ENCODE measurements at regions not wholly inside any gene's neighbourhood (a gene's known extent, or its start where the extent isn't known, plus 50 kb on each side); places are given as distances from the start of the nearest gene placed in this dataset.

GRCh38 chr1:72524021-72524420 lies 241.7 kb upstream of the NEGR1 start:
- Mint-ChIP-seq H3K36me3 (ENCODE audit: low read depth) (no peaks in the 10 kb centered on the region), H3K27ac (no peak overlapping the region), H3K4me3 (no peak overlapping the region), H3K4me1 (ENCODE audit: low read depth) (no peaks in the 10 kb centered on the region), H3K27me3 (ENCODE audit: low read depth) (no peaks in the 10 kb centered on the region), H3K9me3 (no peaks in the 10 kb centered on the region)
- no peak for DNase-seq (ENCODE audit: low spot score)

DNA sequence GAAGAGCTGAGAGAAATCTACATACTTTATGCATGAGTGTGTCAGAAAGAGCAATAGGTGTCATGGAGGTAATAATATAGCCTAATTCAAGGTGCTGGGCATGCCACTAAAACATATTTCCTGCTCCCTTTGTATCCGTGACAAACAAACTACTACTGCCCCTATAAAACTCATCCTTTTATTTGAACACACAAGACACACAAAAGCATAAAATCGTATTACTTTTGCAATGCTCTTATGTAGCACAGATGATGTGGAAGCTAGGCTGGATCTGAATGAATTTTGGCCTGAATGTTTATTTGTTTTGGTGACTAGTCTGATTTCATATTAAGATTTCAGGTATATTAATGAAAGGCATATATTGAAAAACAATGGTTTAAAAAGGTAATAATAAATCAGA lies 239.3 kb upstream of the NEGR1 start:
- DNase-seq (ENCODE audit: low spot score) = no peak
- Mint-ChIP-seq H3K9me3 (no peaks in the 10 kb centered on the region), H3K4me1 (ENCODE audit: low read depth) (no peaks in the 10 kb centered on the region), H3K27me3 (ENCODE audit: low read depth) (no peaks in the 10 kb centered on the region), H3K36me3 (ENCODE audit: low read depth) (no peaks in the 10 kb centered on the region), H3K4me3 (no peak overlapping the region), H3K27ac (no peak overlapping the region)

DNA sequence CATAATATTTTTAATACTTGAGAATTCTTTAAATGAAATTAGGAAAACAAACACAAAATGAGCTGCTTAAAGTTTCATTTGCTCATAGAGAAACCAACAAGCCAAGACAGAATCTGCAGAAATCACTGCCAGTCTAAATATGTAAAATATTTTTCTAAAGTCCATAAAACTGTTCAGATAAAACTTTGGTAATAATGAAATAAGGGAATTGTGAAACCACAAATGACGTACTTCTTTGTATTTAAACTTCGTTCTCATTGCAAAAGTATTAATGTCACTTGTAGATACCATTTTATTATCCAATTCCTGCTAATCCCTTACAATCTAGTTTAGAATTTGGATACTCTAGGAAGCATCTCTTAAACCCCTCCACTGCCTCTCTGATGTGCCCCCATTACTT lies 234.5 kb upstream of the NEGR1 start:
- Mint-ChIP-seq H3K36me3 (ENCODE audit: low read depth) (no peaks in the 10 kb centered on the region), H3K4me1 (ENCODE audit: low read depth) (no peaks in the 10 kb centered on the region), H3K4me3 (no peak overlapping the region), H3K9me3 (no peaks in the 10 kb centered on the region), H3K27me3 (ENCODE audit: low read depth) (no peaks in the 10 kb centered on the region), H3K27ac (no peak overlapping the region)
- DNase-seq (ENCODE audit: low spot score) = no peak

- no peak for DNase-seq (ENCODE audit: low spot score)
- Mint-ChIP-seq H3K4me1 (ENCODE audit: low read depth) (no peaks in the 10 kb centered on the region), H3K36me3 (ENCODE audit: low read depth) (no peaks in the 10 kb centered on the region), H3K27me3 (ENCODE audit: low read depth) (no peaks in the 10 kb centered on the region), H3K9me3 (no peaks in the 10 kb centered on the region), H3K4me3 (no peak overlapping the region), H3K27ac (no peak overlapping the region)
Measured at GRCh38 chr1:72516264-72516663, 233.9 kb upstream of the NEGR1 start.

GRCh38 chr1:72498371-72498770 lies 216.0 kb upstream of the NEGR1 start:
- Mint-ChIP-seq H3K36me3 (ENCODE audit: low read depth) (no peaks in the 10 kb centered on the region), H3K4me3 (no peak overlapping the region), H3K4me1 (ENCODE audit: low read depth) (no peaks in the 10 kb centered on the region), H3K27me3 (ENCODE audit: low read depth) (no peaks in the 10 kb centered on the region), H3K9me3 (no peaks in the 10 kb centered on the region), H3K27ac (no peak overlapping the region)
- no peak for DNase-seq (ENCODE audit: low spot score)

DNA sequence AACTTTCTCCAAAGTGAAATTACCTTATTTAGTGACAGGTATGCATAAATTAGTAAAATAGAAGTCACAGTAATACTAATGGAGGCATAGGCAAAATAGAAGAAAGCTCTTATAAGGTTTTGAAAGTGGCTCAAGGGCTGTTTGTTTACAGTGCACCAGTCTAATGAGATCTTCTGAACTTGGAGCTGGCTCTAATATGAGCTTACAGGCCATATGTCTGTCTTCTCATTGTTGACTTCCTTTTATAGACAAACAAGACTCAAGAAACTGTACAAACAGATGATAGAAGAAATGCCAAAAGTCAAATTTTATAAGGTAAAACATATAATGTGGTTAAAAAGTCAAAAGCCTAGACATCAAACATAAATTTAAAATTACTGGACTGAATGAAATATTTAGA lies 207.5 kb upstream of the NEGR1 start:
- Mint-ChIP-seq H3K27me3 (ENCODE audit: low read depth) (no peaks in the 10 kb centered on the region), H3K4me1 (ENCODE audit: low read depth) (no peaks in the 10 kb centered on the region), H3K9me3 (no peaks in the 10 kb centered on the region), H3K27ac (no peak overlapping the region), H3K36me3 (ENCODE audit: low read depth) (no peaks in the 10 kb centered on the region), H3K4me3 (no peak overlapping the region)
- DNase-seq (ENCODE audit: low spot score) = no peak

GRCh38 chr1:72485801-72486200 lies 203.5 kb upstream of the NEGR1 start:
- Mint-ChIP-seq H3K4me3 (no peak overlapping the region), H3K27ac (no peak overlapping the region)
- DNase-seq (ENCODE audit: low spot score) = no peak

DNA sequence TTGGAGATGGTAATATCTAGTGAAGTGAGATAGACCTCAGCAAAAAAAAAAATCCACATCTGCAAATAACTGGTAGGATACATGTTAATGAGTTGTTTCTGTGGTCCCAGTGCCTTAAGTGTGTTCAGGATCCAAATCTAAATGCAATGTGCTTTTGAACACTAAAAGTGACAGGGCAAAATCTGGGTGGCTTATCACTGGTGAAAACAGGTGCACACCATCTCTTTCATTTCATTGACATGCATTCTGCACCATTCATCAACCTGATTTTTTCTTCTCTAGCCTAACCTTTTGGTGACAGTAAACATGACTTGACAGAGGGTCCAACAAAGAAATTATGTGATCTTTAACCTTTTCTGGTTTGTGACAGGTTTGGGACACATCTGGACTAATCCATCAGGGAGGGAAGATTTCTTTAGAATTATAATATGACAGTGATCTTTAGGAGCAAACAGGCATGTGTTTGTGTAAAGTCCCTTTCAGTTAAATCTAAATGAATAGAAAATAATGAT lies 201.6 kb upstream of the NEGR1 start:
- no peaks in the 10 kb centered on the region for H3K36me3 Mint-ChIP-seq (ENCODE audit: low read depth)
- H3K27me3 Mint-ChIP-seq (ENCODE audit: low read depth) = no peaks in the 10 kb centered on the region
- H3K4me1 Mint-ChIP-seq (ENCODE audit: low read depth) = no peaks in the 10 kb centered on the region
- no peak overlapping the region for H3K27ac Mint-ChIP-seq
- no peak for DNase-seq (ENCODE audit: low spot score)
- peaks cover 9% of the 10 kb centered on the region for H3K9me3 Mint-ChIP-seq
- no peak overlapping the region for H3K4me3 Mint-ChIP-seq

More at GRCh38 chr1:72485801-72486200, 203.5 kb upstream of the NEGR1 start:
- H3K9me3 Mint-ChIP-seq = peaks cover 2% of the 10 kb centered on the region
- no peaks in the 10 kb centered on the region for H3K36me3 Mint-ChIP-seq (ENCODE audit: low read depth)
- H3K4me1 Mint-ChIP-seq (ENCODE audit: low read depth) = no peaks in the 10 kb centered on the region
- no peaks in the 10 kb centered on the region for H3K27me3 Mint-ChIP-seq (ENCODE audit: low read depth)

DNA sequence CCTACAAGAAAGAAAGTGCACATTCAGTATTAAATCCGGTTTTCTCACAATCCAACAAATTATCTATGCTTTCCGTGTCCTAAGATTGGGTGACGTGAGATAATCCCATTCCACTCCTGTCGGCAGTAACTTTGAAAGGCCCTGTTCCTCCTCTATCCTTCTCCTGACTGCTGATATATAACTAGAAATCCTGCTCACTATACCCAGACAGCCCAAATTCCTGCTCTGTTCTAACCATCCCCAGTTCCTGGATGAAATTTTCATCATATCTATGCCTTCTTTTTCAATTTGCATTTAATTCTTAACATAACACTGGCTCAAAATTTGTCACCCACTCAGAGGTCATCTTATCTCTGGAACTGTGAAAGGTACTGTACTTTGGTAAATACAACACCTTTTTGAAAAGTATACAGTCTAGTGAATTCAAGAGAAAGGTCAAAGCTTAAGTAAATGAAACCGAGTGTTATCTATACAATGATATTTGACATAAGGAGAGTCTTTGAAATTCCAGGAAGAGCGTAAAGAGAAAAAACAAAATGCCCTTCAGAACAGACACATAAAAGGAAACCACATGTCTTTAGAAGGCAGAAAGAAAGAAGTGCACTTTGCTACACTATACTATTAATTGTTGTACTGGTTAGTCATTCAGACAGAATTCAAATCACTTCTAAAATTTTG lies 200.5 kb upstream of the NEGR1 start:
- no peaks in the 10 kb centered on the region for H3K36me3 Mint-ChIP-seq (ENCODE audit: low read depth)
- H3K4me3 Mint-ChIP-seq = no peak overlapping the region
- no peak for DNase-seq (ENCODE audit: low spot score)
- no peaks in the 10 kb centered on the region for H3K27me3 Mint-ChIP-seq (ENCODE audit: low read depth)
- peaks cover 11% of the 10 kb centered on the region for H3K9me3 Mint-ChIP-seq
- no peaks in the 10 kb centered on the region for H3K4me1 Mint-ChIP-seq (ENCODE audit: low read depth)
- no peak overlapping the region for H3K27ac Mint-ChIP-seq

GRCh38 chr1:72481420-72481970 lies 199.2 kb upstream of the NEGR1 start:
- Mint-ChIP-seq H3K36me3 (ENCODE audit: low read depth) (no peaks in the 10 kb centered on the region), H3K27ac (no peak overlapping the region), H3K4me1 (ENCODE audit: low read depth) (no peaks in the 10 kb centered on the region), H3K27me3 (ENCODE audit: low read depth) (no peaks in the 10 kb centered on the region), H3K4me3 (no peak overlapping the region), H3K9me3 (peaks cover 11% of the 10 kb centered on the region)
- no peak for DNase-seq (ENCODE audit: low spot score)

DNA sequence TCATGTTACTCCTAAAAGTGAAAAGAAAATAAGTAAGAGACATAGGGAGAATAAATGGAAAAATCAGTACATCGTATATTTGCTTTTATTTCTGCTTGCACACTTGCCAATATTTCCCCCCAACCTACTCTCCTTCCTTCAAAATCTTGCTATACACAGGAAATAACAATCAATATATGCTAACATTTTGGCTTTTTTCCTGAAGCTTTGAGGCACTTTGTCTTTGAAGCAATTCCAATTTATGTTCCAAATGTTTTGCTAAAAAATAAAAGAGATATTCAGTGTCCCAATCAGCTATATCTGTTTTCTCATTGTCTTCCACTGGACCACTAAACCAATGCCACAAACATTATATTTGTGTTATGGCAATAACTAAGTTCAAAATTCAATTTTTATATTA lies 184.0 kb upstream of the NEGR1 start:
- no peak for DNase-seq (ENCODE audit: low spot score)
- no peaks in the 10 kb centered on the region for H3K4me1 Mint-ChIP-seq (ENCODE audit: low read depth)
- H3K4me3 Mint-ChIP-seq = no peak overlapping the region
- peaks cover 3% of the 10 kb centered on the region for H3K9me3 Mint-ChIP-seq
- H3K27ac Mint-ChIP-seq = no peak overlapping the region
- H3K27me3 Mint-ChIP-seq (ENCODE audit: low read depth) = no peaks in the 10 kb centered on the region
- no peaks in the 10 kb centered on the region for H3K36me3 Mint-ChIP-seq (ENCODE audit: low read depth)

GRCh38 chr1:72462186-72462905 lies 180.0 kb upstream of the NEGR1 start:
- DNase-seq (ENCODE audit: low spot score) = no peak
- peaks cover 3% of the 10 kb centered on the region for H3K9me3 Mint-ChIP-seq
- no peaks in the 10 kb centered on the region for H3K27me3 Mint-ChIP-seq (ENCODE audit: low read depth)
- no peak overlapping the region for H3K27ac Mint-ChIP-seq
- H3K4me3 Mint-ChIP-seq = no peak overlapping the region
- no peaks in the 10 kb centered on the region for H3K36me3 Mint-ChIP-seq (ENCODE audit: low read depth)
- no peaks in the 10 kb centered on the region for H3K4me1 Mint-ChIP-seq (ENCODE audit: low read depth)

DNA sequence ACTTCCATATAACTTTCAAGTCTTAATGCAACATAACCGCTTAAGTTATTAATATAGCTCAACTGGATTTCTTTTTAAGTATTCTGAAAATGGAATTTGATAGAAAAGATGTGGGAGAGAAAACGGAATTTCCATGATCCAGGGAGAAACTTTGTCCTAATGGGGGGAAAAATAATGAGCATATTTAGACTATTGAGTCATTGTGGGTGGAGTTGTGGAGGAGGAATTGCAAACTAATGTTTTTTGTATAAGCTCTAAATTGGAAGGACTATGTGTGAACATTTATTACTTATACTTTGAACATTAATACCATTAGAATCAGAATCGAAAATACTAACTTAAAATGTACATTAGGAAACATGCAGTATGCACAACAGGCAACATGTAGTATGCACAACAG lies 159.9 kb upstream of the NEGR1 start:
- Mint-ChIP-seq H3K36me3 (ENCODE audit: low read depth) (no peaks in the 10 kb centered on the region), H3K27ac (no peak overlapping the region), H3K27me3 (ENCODE audit: low read depth) (no peaks in the 10 kb centered on the region), H3K4me3 (no peak overlapping the region), H3K9me3 (no peaks in the 10 kb centered on the region), H3K4me1 (ENCODE audit: low read depth) (no peaks in the 10 kb centered on the region)
- no peak for DNase-seq (ENCODE audit: low spot score)

DNA sequence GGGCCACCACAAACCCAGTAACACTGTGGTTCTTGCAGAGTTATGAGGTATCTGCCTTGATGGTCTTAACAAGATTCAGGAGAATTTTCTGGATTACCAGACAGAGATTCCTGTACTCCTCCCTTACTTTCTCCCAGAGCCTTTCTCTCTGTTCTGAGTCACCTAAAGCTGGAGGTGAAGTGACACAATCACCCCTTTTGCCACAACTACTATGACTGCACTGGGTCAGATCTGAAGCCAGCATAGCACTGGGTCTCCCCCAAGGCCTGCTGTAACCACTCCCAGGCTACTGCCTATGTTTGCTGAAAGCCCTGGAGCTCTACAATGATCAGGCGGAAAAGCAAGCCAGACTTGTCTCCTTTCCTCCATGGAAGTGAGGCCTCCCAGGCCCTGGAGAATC lies 156.7 kb upstream of the NEGR1 start:
- DNase-seq (ENCODE audit: low spot score) = no peak
- Mint-ChIP-seq H3K36me3 (ENCODE audit: low read depth) (no peaks in the 10 kb centered on the region), H3K27ac (no peak overlapping the region), H3K27me3 (ENCODE audit: low read depth) (no peaks in the 10 kb centered on the region), H3K9me3 (peaks cover 4% of the 10 kb centered on the region), H3K4me1 (ENCODE audit: low read depth) (no peaks in the 10 kb centered on the region), H3K4me3 (no peak overlapping the region)

Measured in T-helper 2 cell treated with Interferon-gamma antibody and Interleukin-4, amounts not matched to agents 5 μg/mL and 100 μg/mL, for 36 hours (primary cell).